H9 (cell line): ENCODE measurements at regions not wholly inside any gene's neighbourhood (a gene's known extent, or its start where the extent isn't known, plus 50 kb on each side); places are given as distances from the start of the nearest gene placed in this dataset.

Experiments
- DNase-seq: peaks from one replicate; pipeline ENCODE4 v3.0.0-alpha.2; 2017
- H2AFZ ChIP-seq: one replicate; pipeline ENCODE4 v1.6.1; 2013; ENCODE audit warnings: mild to moderate bottlenecking, low read length, control low read depth, moderate library complexity
- H2AK5ac ChIP-seq: 2 replicates; pipeline ENCODE4 v1.6.1; 2013; ENCODE audit warnings: low read length, control low read depth, mixed read lengths; ENCODE audit not compliant: insufficient read length
- H2BK120ac ChIP-seq: one replicate; pipeline ENCODE4 v1.6.1; 2013; ENCODE audit warnings: low read depth, mild to moderate bottlenecking, low read length, control low read depth, inconsistent platforms; ENCODE audit not compliant: poor library complexity, severe bottlenecking
- H2BK12ac ChIP-seq: 2 replicates; pipeline ENCODE4 v1.6.1; 2013; ENCODE audit warnings: low read length, control low read depth, mixed read lengths, low read depth; ENCODE audit not compliant: insufficient read length
- H2BK15ac ChIP-seq: 2 replicates; pipeline ENCODE4 v1.6.1; 2013; ENCODE audit warnings: low read depth, low read length, control low read depth
- H2BK20ac ChIP-seq: one replicate; pipeline ENCODE4 v1.6.1; 2013; ENCODE audit warnings: low read depth, mild to moderate bottlenecking, low read length, control low read depth, inconsistent platforms; ENCODE audit not compliant: poor library complexity, severe bottlenecking
- H2BK5ac ChIP-seq: 2 replicates; pipeline ENCODE4 v1.6.1; 2013; ENCODE audit warnings: low read length, control low read depth, mixed read lengths; ENCODE audit not compliant: insufficient read length
- H3K14ac ChIP-seq: 2 replicates; pipeline ENCODE4 v1.6.1; 2013; ENCODE audit warnings: low read length, control low read depth; ENCODE audit not compliant: insufficient read depth
- H3K18ac ChIP-seq: 2 replicates; pipeline ENCODE4 v1.6.1; 2013; ENCODE audit warnings: low read depth, mild to moderate bottlenecking, mixed read lengths, low read length, control low read depth; ENCODE audit not compliant: insufficient read length
- H3K23ac ChIP-seq: 2 replicates; pipeline ENCODE4 v1.6.1; 2013; ENCODE audit warnings: low read length, control low read depth, mixed read lengths, low read depth; ENCODE audit not compliant: insufficient read length
- H3K23me2 ChIP-seq: 2 replicates; pipeline ENCODE4 v1.6.1; 2013; ENCODE audit warnings: low read depth, mild to moderate bottlenecking, mixed read lengths, low read length, control low read depth; ENCODE audit not compliant: insufficient read length, poor library complexity, severe bottlenecking
- H3K27ac ChIP-seq: 2 replicates; pipeline ENCODE4 v1.5.1; 2013; ENCODE audit warnings: low read length, control low read depth, mixed read lengths, low read depth; ENCODE audit not compliant: insufficient read length
- H3K27me3 ChIP-seq: 2 replicates; pipeline ENCODE4 v1.6.1; 2013; ENCODE audit warnings: low read length, control low read depth, inconsistent platforms; ENCODE audit not compliant: insufficient read depth
- H3K4ac ChIP-seq: 2 replicates; pipeline ENCODE4 v1.6.1; 2013; ENCODE audit warnings: low read depth, mild to moderate bottlenecking, control low read depth, inconsistent platforms, low read length, moderate library complexity
- H3K4me1 ChIP-seq: 2 replicates; pipeline ENCODE4 v1.6.1; 2013; ENCODE audit warnings: low read length, control low read depth, inconsistent platforms; ENCODE audit not compliant: insufficient read depth
- H3K4me2 ChIP-seq: 2 replicates; pipeline ENCODE4 v1.6.1; 2013; ENCODE audit warnings: low read length, control low read depth, mixed read lengths; ENCODE audit not compliant: insufficient read length, insufficient read depth
- H3K56ac ChIP-seq: 2 replicates; pipeline ENCODE4 v1.6.1; 2013; ENCODE audit warnings: low read depth, mild to moderate bottlenecking, mixed read lengths, low read length, control low read depth; ENCODE audit not compliant: insufficient read length
- H3K79me1 ChIP-seq: 2 replicates; pipeline ENCODE4 v1.6.1; 2013; ENCODE audit warnings: low read depth, mild to moderate bottlenecking, moderate library complexity, low read length, control low read depth, inconsistent platforms; ENCODE audit not compliant: insufficient read depth, poor library complexity, severe bottlenecking
- H3K79me2 ChIP-seq: 2 replicates; pipeline ENCODE4 v1.6.1; 2013; ENCODE audit warnings: low read length, control low read depth, inconsistent platforms; ENCODE audit not compliant: insufficient read depth
- H3K9ac ChIP-seq: 2 replicates; pipeline ENCODE4 v1.6.1; 2013; ENCODE audit warnings: low read length, control low read depth, mixed read lengths; ENCODE audit not compliant: insufficient read length; ENCODE audit errors: extremely low read depth
- H3K9me3 ChIP-seq: one replicate; pipeline ENCODE4 v1.6.1; 2013; ENCODE audit warnings: low read depth, low read length, inconsistent platforms; ENCODE audit not compliant: control insufficient read depth
- H3T11ph ChIP-seq: one replicate; pipeline ENCODE4 v1.6.1; 2013; ENCODE audit warnings: mild to moderate bottlenecking, low read length, control low read depth, inconsistent platforms
- H4K20me1 ChIP-seq: one replicate; pipeline ENCODE4 v1.6.1; 2013; ENCODE audit not compliant: control insufficient read depth, insufficient read length, insufficient read depth
- H4K5ac ChIP-seq: 2 replicates; pipeline ENCODE4 v1.6.1; 2013; ENCODE audit warnings: low read depth, mild to moderate bottlenecking, mixed read lengths, low read length, control low read depth; ENCODE audit not compliant: insufficient read length
- H4K8ac ChIP-seq: replicated peaks from 2 replicates; pipeline ENCODE4 v1.6.1; 2013; ENCODE audit warnings: low read length, control low read depth, mixed read lengths, low read depth; ENCODE audit not compliant: insufficient read length
- H4K91ac ChIP-seq: 2 replicates; pipeline ENCODE4 v1.6.1; 2013; ENCODE audit warnings: low read depth, mild to moderate bottlenecking, moderate library complexity, mixed read lengths, low read length, control low read depth; ENCODE audit not compliant: insufficient read length
- H3K27ac Mint-ChIP-seq, 3 experiments: 2 replicates in 2 of 3; 3 replicates in 1 of 3; pipeline ENCODE4 v1.8.0; 2020 to 2021; ENCODE audit warnings: mixed read lengths in 3 of 3, mild to moderate bottlenecking in 1 of 3, moderate library complexity in 1 of 3
- H3K27me3 Mint-ChIP-seq: 2 replicates; pipeline ENCODE4 v1.8.0; 2021; ENCODE audit warnings: low read depth, mild to moderate bottlenecking, moderate library complexity, mixed read lengths
- H3K36me3 Mint-ChIP-seq, 3 experiments: 2 replicates in 2 of 3; 3 replicates in 1 of 3; pipeline ENCODE4 v1.8.0; 2020 to 2021; ENCODE audit warnings: low read depth in 3 of 3, mixed read lengths in 3 of 3; ENCODE audit not compliant: insufficient read depth in 1 of 3
- H3K4me1 Mint-ChIP-seq, 2 experiments: 2 replicates each; pipeline ENCODE4 v1.8.0; 2020; ENCODE audit warnings: mixed read lengths in 2 of 2
- H3K4me3 Mint-ChIP-seq, 2 experiments: 2 replicates in 1 of 2; 3 replicates in 1 of 2; pipeline ENCODE4 v1.8.0; 2020 to 2021; ENCODE audit warnings: mild to moderate bottlenecking in 2 of 2, mixed read lengths in 2 of 2, moderate library complexity in 1 of 2
- H3K9me3 Mint-ChIP-seq, 2 experiments: 2 replicates in 1 of 2; 3 replicates in 1 of 2; pipeline ENCODE4 v1.8.0; 2020; ENCODE audit warnings: mild to moderate bottlenecking in 2 of 2, mixed read lengths in 2 of 2, moderate library complexity in 1 of 2
- CTCF ChIP-seq: fragments of 200-600 bp; sonication (generic); conservative IDR thresholded peaks from 3 replicates; pipeline ENCODE4 v1.8.0; 2021; ENCODE audit warnings: antibody characterized with exemption, mild to moderate bottlenecking
- WGBS: extraction: QIAGEN DNeasy Blood & Tissue Kit; methylation state at CpG from one replicate; pipeline ENCODE4 v1.1.7; 2013; ENCODE audit warnings: missing lambda C conversion rate, low lambda C conversion rate, mixed read lengths; ENCODE audit not compliant: insufficient read length; ENCODE audit errors: extremely low coverage; 5-methylcytosine and 5-hydroxymethylcytosine counted together

- H3K27me3 ChIP-seq = no peaks in the 10 kb centered on the region
- no CpG with 5 or more reads among the region's 2 CpGs for WGBS
- H4K5ac ChIP-seq = no peak overlapping the region
- Mint-ChIP-seq H3K36me3 (no peaks in the 10 kb centered on the region), H3K27me3 (no peaks in the 10 kb centered on the region), H3K4me1 (peaks cover 15 to 17% of the 10 kb centered on the region in 2 experiments), H3K4me3 (no peak overlapping the region), H3K27ac (no peak overlapping the region; a peak in 1 of 7 replicates), H3K9me3 (no peaks in the 10 kb centered on the region)
- H3K4ac ChIP-seq = no peak overlapping the region
- H3K23ac ChIP-seq = no peak overlapping the region
- no peak overlapping the region for H2BK120ac ChIP-seq
- no peak overlapping the region for H2BK5ac ChIP-seq
- H2AK5ac ChIP-seq = no peak overlapping the region
- H3K79me2 ChIP-seq = no peaks in the 10 kb centered on the region
- no peak overlapping the region for H2BK20ac ChIP-seq
- H3K18ac ChIP-seq = no peak overlapping the region
- no peak overlapping the region for H4K91ac ChIP-seq
- no peak overlapping the region for H3K56ac ChIP-seq
- no peak overlapping the region for H2BK15ac ChIP-seq
- no peak overlapping the region for H3K4me2 ChIP-seq
- no peak for DNase-seq
- no peak overlapping the region for H2BK12ac ChIP-seq
- H3K4me1 ChIP-seq = peaks cover 3% of the 10 kb centered on the region; the same call in 1 of the 2 replicates
- H3K79me1 ChIP-seq = no peaks in the 10 kb centered on the region
- no peak overlapping the region for H3K27ac ChIP-seq
- no peaks in the 10 kb centered on the region for H4K20me1 ChIP-seq
- no peak for TF ChIP-seq CTCF
- H3K9me3 ChIP-seq = no peaks in the 10 kb centered on the region
- H3T11ph ChIP-seq = no peak overlapping the region
- H4K8ac ChIP-seq = no peak overlapping the region
- no peak overlapping the region for H3K9ac ChIP-seq
- no peaks in the 10 kb centered on the region for H3K23me2 ChIP-seq
- no peak overlapping the region for H3K14ac ChIP-seq
- H2AFZ ChIP-seq = no peak overlapping the region
Observed at GRCh38 chr5:147095740-147096139, 139.1 kb upstream of the STK32A start.
